ENCODE measurements at regions not wholly inside any gene's neighbourhood (a gene's known extent, or its start where the extent isn't known, plus 50 kb on each side); places are given as distances from the start of the nearest gene placed in this dataset.
"Not testable (repeated sequence)": the region's sequence is repeated elsewhere in the genome, so short reads cannot be mapped to it uniquely, and the experiment has no call there.

- no peaks in the 10 kb centered on the region for H3K36me3 ChIP-seq (ENCODE audit: insufficient read depth, low read length)
- H3K4me3 ChIP-seq (ENCODE audit: low read length), result no peak overlapping the region
- peaks cover 8% of the 10 kb centered on the region; the same call in 1 of the 2 replicates for H3K4me1 ChIP-seq (ENCODE audit: insufficient read depth, low read length)
- H3K9me3 ChIP-seq (ENCODE audit: insufficient read depth, low read depth, low read length), result no peaks in the 10 kb centered on the region
- no peak overlapping the region for H3K27ac ChIP-seq (ENCODE audit: low read depth, low read length)
- no peaks in the 10 kb centered on the region for H3K27me3 ChIP-seq (ENCODE audit: insufficient read depth, low read length)
- no peak overlapping the region for H3K9ac ChIP-seq (ENCODE audit: low read depth, low read length)
These were observed 410.5 kb downstream of the KCNRG start for GRCh38 chr13:50425772-50426171.

- no peak overlapping the region for H3K9ac ChIP-seq (ENCODE audit: low read depth, low read length)
- no peaks in the 10 kb centered on the region for H3K27me3 ChIP-seq (ENCODE audit: insufficient read depth, low read length)
- H3K4me3 ChIP-seq (ENCODE audit: low read length), result no peak overlapping the region
- no peaks in the 10 kb centered on the region for H3K36me3 ChIP-seq (ENCODE audit: insufficient read depth, low read length)
- H3K4me1 ChIP-seq (ENCODE audit: insufficient read depth, low read length), result peaks cover 8% of the 10 kb centered on the region; the same call in 1 of the 2 replicates
- no peak overlapping the region for H3K27ac ChIP-seq (ENCODE audit: low read depth, low read length)
- H3K9me3 ChIP-seq (ENCODE audit: insufficient read depth, low read depth, low read length), result no peaks in the 10 kb centered on the region
These were observed 411.7 kb downstream of the KCNRG start for GRCh38 chr13:50426927-50427326.

- H3K36me3 ChIP-seq (ENCODE audit: insufficient read depth, low read length); H3K27ac ChIP-seq (ENCODE audit: low read depth, low read length); H3K4me1 ChIP-seq (ENCODE audit: insufficient read depth, low read length): not testable (repeated sequence)
These were observed 412.3 kb downstream of the KCNRG start for GRCh38 chr13:50427511-50427910.

GRCh38 chr13:50428183-50428877 is 413.1 kb downstream of the KCNRG start:
- WGBS, result 89% methylated on average over 1 of the region's 1 CpG
- peaks cover 8% of the 10 kb centered on the region; the same call in 1 of the 2 replicates for H3K4me1 ChIP-seq (ENCODE audit: insufficient read depth, low read length)
- no peaks in the 10 kb centered on the region for H3K27me3 ChIP-seq (ENCODE audit: insufficient read depth, low read length)
- H3K9me3 ChIP-seq (ENCODE audit: insufficient read depth, low read depth, low read length), result no peaks in the 10 kb centered on the region
- no peak overlapping the region for H3K9ac ChIP-seq (ENCODE audit: low read depth, low read length)
- H3K36me3 ChIP-seq (ENCODE audit: insufficient read depth, low read length), result no peaks in the 10 kb centered on the region
- H3K4me3 ChIP-seq (ENCODE audit: low read length), result no peak overlapping the region
- no peak overlapping the region for H3K27ac ChIP-seq (ENCODE audit: low read depth, low read length)

More at GRCh38 chr13:50427511-50427910, 412.3 kb downstream of the KCNRG start:
- H3K9ac ChIP-seq (ENCODE audit: low read depth, low read length); H3K9me3 ChIP-seq (ENCODE audit: insufficient read depth, low read depth, low read length); H3K27me3 ChIP-seq (ENCODE audit: insufficient read depth, low read length); H3K4me3 ChIP-seq (ENCODE audit: low read length): not testable (repeated sequence)
- WGBS, result 88% methylated on average over 9 of the region's 9 CpGs

- 97% methylated on average over 2 of the region's 2 CpGs for WGBS
- no peaks in the 10 kb centered on the region for H3K4me1 ChIP-seq (ENCODE audit: insufficient read depth, low read length)
- no peaks in the 10 kb centered on the region for H3K36me3 ChIP-seq (ENCODE audit: insufficient read depth, low read length)
- no peaks in the 10 kb centered on the region for H3K9me3 ChIP-seq (ENCODE audit: insufficient read depth, low read depth, low read length)
- no peak overlapping the region for H3K9ac ChIP-seq (ENCODE audit: low read depth, low read length)
- H3K4me3 ChIP-seq (ENCODE audit: low read length), result no peak overlapping the region
- no peak overlapping the region for H3K27ac ChIP-seq (ENCODE audit: low read depth, low read length)
- no peaks in the 10 kb centered on the region for H3K27me3 ChIP-seq (ENCODE audit: insufficient read depth, low read length)
These were observed 408.5 kb downstream of the DLEU7 start for GRCh38 chr13:50435011-50435410.

- Histone ChIP-seq H3K9me3 (ENCODE audit: insufficient read depth, low read depth, low read length) (no peaks in the 10 kb centered on the region), H3K9ac (ENCODE audit: low read depth, low read length) (no peak overlapping the region), H3K4me1 (ENCODE audit: insufficient read depth, low read length) (no peaks in the 10 kb centered on the region), H3K27ac (ENCODE audit: low read depth, low read length) (no peak overlapping the region), H3K36me3 (ENCODE audit: insufficient read depth, low read length) (no peaks in the 10 kb centered on the region), H3K27me3 (ENCODE audit: insufficient read depth, low read length) (no peaks in the 10 kb centered on the region), H3K4me3 (ENCODE audit: low read length) (no peak overlapping the region)
- 93% methylated on average over 1 of the region's 1 CpG for WGBS
These were observed 406.2 kb downstream of the DLEU7 start for GRCh38 chr13:50437252-50437651.

GRCh38 chr13:50438351-50438750 is 405.1 kb downstream of the DLEU7 start:
- Histone ChIP-seq H3K4me1 (ENCODE audit: insufficient read depth, low read length) (no peaks in the 10 kb centered on the region), H3K36me3 (ENCODE audit: insufficient read depth, low read length) (no peaks in the 10 kb centered on the region), H3K4me3 (ENCODE audit: low read length) (no peak overlapping the region), H3K9me3 (ENCODE audit: insufficient read depth, low read depth, low read length) (no peaks in the 10 kb centered on the region), H3K27me3 (ENCODE audit: insufficient read depth, low read length) (no peaks in the 10 kb centered on the region), H3K9ac (ENCODE audit: low read depth, low read length) (no peak overlapping the region), H3K27ac (ENCODE audit: low read depth, low read length) (no peak overlapping the region)
- WGBS, result 86% methylated on average over 1 of the region's 1 CpG

- H3K36me3 ChIP-seq (ENCODE audit: insufficient read depth, low read length), result no peaks in the 10 kb centered on the region
- peaks cover 15% of the 10 kb centered on the region for H3K4me1 ChIP-seq (ENCODE audit: insufficient read depth, low read length)
- no peaks in the 10 kb centered on the region for H3K9me3 ChIP-seq (ENCODE audit: insufficient read depth, low read depth, low read length)
- H3K27me3 ChIP-seq (ENCODE audit: insufficient read depth, low read length), result no peaks in the 10 kb centered on the region
- H3K4me3 ChIP-seq (ENCODE audit: low read length), result no peak overlapping the region
- H3K27ac ChIP-seq (ENCODE audit: low read depth, low read length), result no peak overlapping the region
- H3K9ac ChIP-seq (ENCODE audit: low read depth, low read length), result no peak overlapping the region
- WGBS, result 100% methylated on average over 1 of the region's 1 CpG
These were observed 402.4 kb downstream of the DLEU7 start for GRCh38 chr13:50441130-50441529.

GRCh38 chr13:50444726-50445125 is 398.8 kb downstream of the DLEU7 start:
- Histone ChIP-seq H3K9me3 (ENCODE audit: insufficient read depth, low read depth, low read length) (peaks cover 5% of the 10 kb centered on the region; the same call in 1 of the 2 replicates), H3K4me1 (ENCODE audit: insufficient read depth, low read length) (peaks cover 23% of the 10 kb centered on the region), H3K27me3 (ENCODE audit: insufficient read depth, low read length) (no peaks in the 10 kb centered on the region), H3K27ac (ENCODE audit: low read depth, low read length) (no peak overlapping the region), H3K4me3 (ENCODE audit: low read length) (no peak overlapping the region), H3K36me3 (ENCODE audit: insufficient read depth, low read length) (no peaks in the 10 kb centered on the region), H3K9ac (ENCODE audit: low read depth, low read length) (no peak overlapping the region)
- 62% methylated on average over 5 of the region's 5 CpGs for WGBS

GRCh38 chr13:50446611-50447010 is 396.9 kb downstream of the DLEU7 start:
- 100% methylated on average over 1 of the region's 1 CpG for WGBS
- Histone ChIP-seq H3K4me3 (ENCODE audit: low read length) (no peak overlapping the region), H3K4me1 (ENCODE audit: insufficient read depth, low read length) (peaks cover 23% of the 10 kb centered on the region), H3K27ac (ENCODE audit: low read depth, low read length) (no peak overlapping the region), H3K36me3 (ENCODE audit: insufficient read depth, low read length) (no peaks in the 10 kb centered on the region), H3K9me3 (ENCODE audit: insufficient read depth, low read depth, low read length) (peaks cover 5% of the 10 kb centered on the region; the same call in 1 of the 2 replicates), H3K9ac (ENCODE audit: low read depth, low read length) (no peak overlapping the region), H3K27me3 (ENCODE audit: insufficient read depth, low read length) (no peaks in the 10 kb centered on the region)

GRCh38 chr13:50448535-50448998 is 394.9 kb downstream of the DLEU7 start:
- H3K9me3 ChIP-seq (ENCODE audit: insufficient read depth, low read depth, low read length), result peaks cover 5% of the 10 kb centered on the region; the same call in 1 of the 2 replicates
- WGBS, result 92% methylated on average over 1 of the region's 1 CpG
- no peak overlapping the region for H3K9ac ChIP-seq (ENCODE audit: low read depth, low read length)
- H3K27me3 ChIP-seq (ENCODE audit: insufficient read depth, low read length), result no peaks in the 10 kb centered on the region
- H3K36me3 ChIP-seq (ENCODE audit: insufficient read depth, low read length), result no peaks in the 10 kb centered on the region
- H3K4me3 ChIP-seq (ENCODE audit: low read length), result no peak overlapping the region
- H3K27ac ChIP-seq (ENCODE audit: low read depth, low read length), result no peak overlapping the region
- peaks cover 31% of the 10 kb centered on the region for H3K4me1 ChIP-seq (ENCODE audit: insufficient read depth, low read length)

GRCh38 chr13:50449465-50449864 is 394.0 kb downstream of the DLEU7 start:
- Histone ChIP-seq H3K4me1 (ENCODE audit: insufficient read depth, low read length) (peaks cover 31% of the 10 kb centered on the region), H3K4me3 (ENCODE audit: low read length) (no peak overlapping the region), H3K9me3 (ENCODE audit: insufficient read depth, low read depth, low read length) (peaks cover 5% of the 10 kb centered on the region; the same call in 1 of the 2 replicates), H3K27ac (ENCODE audit: low read depth, low read length) (no peak overlapping the region), H3K9ac (ENCODE audit: low read depth, low read length) (no peak overlapping the region), H3K36me3 (ENCODE audit: insufficient read depth, low read length) (no peaks in the 10 kb centered on the region), H3K27me3 (ENCODE audit: insufficient read depth, low read length) (no peaks in the 10 kb centered on the region)
- 95% methylated on average over 2 of the region's 2 CpGs for WGBS
